Trophoblast cell (in vitro differentiated cells and primary cell): ENCODE measurements at regions not wholly inside any gene's neighbourhood (a gene's known extent, or its start where the extent isn't known, plus 50 kb on each side); places are given as distances from the start of the nearest gene placed in this dataset.
"Not testable (repeated sequence)": the region's sequence is repeated elsewhere in the genome, so short reads cannot be mapped to it uniquely, and the experiment has no call there.

ENCODE experiments used
- DNase-seq, 2 donors: peaks; one replicate each; pipeline ENCODE4 v3.0.0-alpha.2; 2016
- H2AFZ ChIP-seq: 2 replicates; pipeline ENCODE4 v1.6.1; 2013; ENCODE audit warnings: low read length, moderate library complexity, mild to moderate bottlenecking; ENCODE audit not compliant: insufficient read depth, poor library complexity
- H2AK5ac ChIP-seq: 2 replicates; pipeline ENCODE4 v1.6.1; 2013; ENCODE audit warnings: mild to moderate bottlenecking, low read length
- H2BK120ac ChIP-seq: 2 replicates; pipeline ENCODE4 v1.6.1; 2013; ENCODE audit warnings: low read length, mild to moderate bottlenecking, moderate library complexity; ENCODE audit not compliant: insufficient read depth, poor library complexity
- H2BK12ac ChIP-seq: 2 replicates; pipeline ENCODE4 v1.6.1; 2013; ENCODE audit warnings: mild to moderate bottlenecking, low read length, moderate library complexity
- H2BK5ac ChIP-seq: 2 replicates; pipeline ENCODE4 v1.6.1; 2013; ENCODE audit warnings: low read length, low read depth, moderate library complexity, mild to moderate bottlenecking; ENCODE audit not compliant: poor library complexity
- H3K14ac ChIP-seq: 2 replicates; pipeline ENCODE4 v1.6.1; 2013; ENCODE audit warnings: mild to moderate bottlenecking, low read length
- H3K18ac ChIP-seq: 2 replicates; pipeline ENCODE4 v1.6.1; 2013; ENCODE audit warnings: mild to moderate bottlenecking, low read length
- H3K23ac ChIP-seq: 2 replicates; pipeline ENCODE4 v1.6.1; 2013; ENCODE audit warnings: low read length
- H3K27ac ChIP-seq: 2 replicates; pipeline ENCODE4 v1.5.1; 2013; ENCODE audit warnings: low read depth, mild to moderate bottlenecking, inconsistent platforms, low read length, moderate library complexity
- H3K27me3 ChIP-seq: 2 replicates; pipeline ENCODE4 v1.6.1; 2013; ENCODE audit warnings: inconsistent platforms, mild to moderate bottlenecking, low read length, moderate library complexity; ENCODE audit not compliant: insufficient read depth
- H3K36me3 ChIP-seq, 2 experiments: 1 replicate in 1 of 2; 2 replicates in 1 of 2; pipeline ENCODE4 v1.6.1; 2013; ENCODE audit warnings: low read length in 2 of 2, mild to moderate bottlenecking in 2 of 2, moderate library complexity in 1 of 2; ENCODE audit not compliant: insufficient read depth in 2 of 2, control insufficient read depth in 1 of 2
- H3K4ac ChIP-seq: 2 replicates; pipeline ENCODE4 v1.6.1; 2013; ENCODE audit warnings: low read depth, mild to moderate bottlenecking, low read length, moderate library complexity
- H3K4me1 ChIP-seq, 2 experiments: 1 replicate in 1 of 2; 2 replicates in 1 of 2; pipeline ENCODE4 v1.6.1; 2013; ENCODE audit warnings: low read length in 2 of 2, mild to moderate bottlenecking in 2 of 2, moderate library complexity in 1 of 2; ENCODE audit not compliant: insufficient read depth in 2 of 2, control insufficient read depth in 1 of 2
- H3K4me2 ChIP-seq: 2 replicates; pipeline ENCODE4 v1.6.1; 2013; ENCODE audit warnings: inconsistent platforms, mild to moderate bottlenecking, low read length, moderate library complexity
- H3K4me3 ChIP-seq: 2 replicates; pipeline ENCODE4 v1.5.1; 2013; ENCODE audit warnings: mild to moderate bottlenecking, low read depth, low read length, inconsistent platforms
- H3K79me1 ChIP-seq: one replicate; pipeline ENCODE4 v1.6.1; 2013; ENCODE audit warnings: low read length
- H3K79me2 ChIP-seq: 2 replicates; pipeline ENCODE4 v1.6.1; 2013; ENCODE audit warnings: low read length, mild to moderate bottlenecking; ENCODE audit not compliant: control insufficient read depth, insufficient read depth, poor library complexity
- H3K9ac ChIP-seq: 2 replicates; pipeline ENCODE4 v1.6.1; 2013; ENCODE audit warnings: mild to moderate bottlenecking, low read length
- H3K9me3 ChIP-seq: 2 replicates; pipeline ENCODE4 v1.6.1; 2013; ENCODE audit warnings: low read depth, mild to moderate bottlenecking, control low read depth, inconsistent platforms, low read length; ENCODE audit not compliant: insufficient read depth
- H4K12ac ChIP-seq: 2 replicates; pipeline ENCODE4 v1.6.1; 2013; ENCODE audit warnings: low read depth, mild to moderate bottlenecking, low read length, moderate library complexity
- H4K8ac ChIP-seq: 2 replicates; pipeline ENCODE4 v1.6.1; 2013; ENCODE audit warnings: low read depth, mild to moderate bottlenecking, low read length, moderate library complexity
- H4K91ac ChIP-seq: one replicate; pipeline ENCODE4 v1.6.1; 2013; ENCODE audit warnings: low read depth, mild to moderate bottlenecking, low read length, moderate library complexity
- WGBS: extraction: QIAGEN DNeasy Blood & Tissue Kit; methylation state at CpG from one replicate; pipeline ENCODE4 v1.1.7; 2013; ENCODE audit warnings: missing lambda C conversion rate; ENCODE audit not compliant: insufficient read length, insufficient coverage; ENCODE audit errors: extremely low coverage; 5-methylcytosine and 5-hydroxymethylcytosine counted together

DNA sequence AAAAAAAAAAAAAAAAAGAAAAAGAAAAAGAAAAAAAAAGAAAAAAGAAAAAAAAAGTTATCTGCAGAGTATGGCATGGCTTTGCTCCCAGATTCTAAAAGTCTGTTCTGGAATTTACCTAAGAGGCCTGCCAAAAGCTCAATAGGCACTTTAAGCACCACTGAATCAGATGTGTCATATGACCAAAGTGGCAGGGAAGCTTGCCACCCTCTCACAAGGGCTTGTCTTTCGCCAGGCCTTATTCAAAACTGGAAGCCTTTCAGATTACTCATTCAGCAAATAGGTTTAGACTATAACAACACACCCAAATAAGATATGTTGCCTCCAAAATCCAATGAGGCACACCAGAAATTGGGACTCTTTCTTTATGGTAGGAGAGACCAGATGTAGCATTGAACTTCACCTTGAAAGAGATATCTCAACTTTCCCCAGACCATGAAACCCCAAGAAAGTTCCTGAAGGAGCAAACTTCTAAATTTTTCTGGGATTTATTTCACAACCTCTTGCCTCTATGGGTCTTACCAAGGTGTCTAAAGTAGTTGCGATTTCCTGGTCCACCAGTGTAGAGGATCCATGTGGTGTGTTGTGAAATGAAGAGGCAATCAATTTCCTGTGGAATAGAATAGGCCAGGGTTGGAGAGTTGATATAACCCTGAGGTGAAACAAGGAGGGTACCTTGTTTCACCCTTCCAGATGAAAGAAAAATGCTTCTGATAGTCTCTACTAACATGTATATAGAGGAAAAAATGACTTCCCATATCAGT is 218.8 kb downstream of the DAD1 start:
- H3K4me3 ChIP-seq, result no peak overlapping the region
- no peak overlapping the region for H3K14ac ChIP-seq
- no peaks in the 10 kb centered on the region for H3K9me3 ChIP-seq
- H3K9ac ChIP-seq, result no peak overlapping the region
- H3K36me3 ChIP-seq, result no peaks in the 10 kb centered on the region
- no peak overlapping the region for H2AK5ac ChIP-seq
- no peak overlapping the region for H2BK120ac ChIP-seq
- H2AFZ ChIP-seq, result no peak overlapping the region
- no peak overlapping the region for H2BK5ac ChIP-seq
- no peak overlapping the region for H4K12ac ChIP-seq
- no peak overlapping the region for H3K4me2 ChIP-seq
- no peaks in the 10 kb centered on the region for H3K4me1 ChIP-seq
- no peaks in the 10 kb centered on the region for H3K79me1 ChIP-seq
- no peak overlapping the region for H3K23ac ChIP-seq
- no peak overlapping the region for H4K8ac ChIP-seq
- WGBS, result no CpG with 5 or more reads among the region's 2 CpGs
- no peak overlapping the region for H2BK12ac ChIP-seq
- H3K27me3 ChIP-seq, result no peaks in the 10 kb centered on the region
- no peak for DNase-seq
- H3K4ac ChIP-seq, result no peak overlapping the region
- H3K18ac ChIP-seq, result no peak overlapping the region
- no peak overlapping the region for H4K91ac ChIP-seq
- no peaks in the 10 kb centered on the region for H3K79me2 ChIP-seq
- H3K27ac ChIP-seq, result no peak overlapping the region

DNA sequence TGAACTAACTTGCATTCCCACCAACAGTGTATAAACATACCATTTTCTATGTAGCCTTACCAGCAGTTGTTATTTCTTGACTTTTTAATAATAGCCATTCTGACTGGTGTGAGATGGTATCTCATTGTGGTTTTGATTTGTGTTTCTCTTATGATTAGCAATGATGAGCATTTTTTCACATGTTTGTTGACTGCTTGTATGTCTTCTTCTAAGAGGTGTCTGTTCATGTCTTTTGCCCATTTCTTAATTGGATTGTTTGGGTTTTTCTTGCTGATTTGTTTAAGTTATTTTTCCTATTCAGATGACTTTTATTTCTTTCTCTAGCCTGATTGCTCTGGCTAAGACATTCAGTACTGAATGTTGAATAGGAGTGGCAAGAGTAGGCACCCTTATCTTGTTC is 230.3 kb downstream of the DAD1 start:
- no peak overlapping the region for H3K9ac ChIP-seq
- H3K14ac ChIP-seq, result no peak overlapping the region
- no peak overlapping the region for H3K4me3 ChIP-seq
- H3K18ac ChIP-seq, result no peak overlapping the region
- no peak overlapping the region for H3K4me2 ChIP-seq
- H4K12ac ChIP-seq, result no peak overlapping the region
- no peaks in the 10 kb centered on the region for H3K36me3 ChIP-seq
- no peak overlapping the region for H4K91ac ChIP-seq
- no peak for DNase-seq
- no peak overlapping the region for H2BK120ac ChIP-seq
- H3K79me1 ChIP-seq, result no peaks in the 10 kb centered on the region
- H3K27me3 ChIP-seq, result no peaks in the 10 kb centered on the region
- no peaks in the 10 kb centered on the region for H3K79me2 ChIP-seq
- H4K8ac ChIP-seq, result no peak overlapping the region
- no peak overlapping the region for H2BK12ac ChIP-seq
- H2AFZ ChIP-seq, result no peak overlapping the region
- H3K9me3 ChIP-seq, result no peaks in the 10 kb centered on the region
- H2BK5ac ChIP-seq, result no peak overlapping the region
- no peak overlapping the region for H3K4ac ChIP-seq
- H2AK5ac ChIP-seq, result no peak overlapping the region
- H3K23ac ChIP-seq, result no peak overlapping the region
- H3K4me1 ChIP-seq, result no peaks in the 10 kb centered on the region
- H3K27ac ChIP-seq, result no peak overlapping the region

GRCh38 chr14:22349281-22349680 is 239.7 kb downstream of the DAD1 start:
- not testable (repeated sequence) for H2BK120ac ChIP-seq, H3K79me2 ChIP-seq, H3K4me2 ChIP-seq, H4K91ac ChIP-seq, H4K8ac ChIP-seq, H3K9me3 ChIP-seq, H4K12ac ChIP-seq, H3K18ac ChIP-seq, H2AFZ ChIP-seq, H3K23ac ChIP-seq, H3K36me3 ChIP-seq, DNase-seq, H3K27ac ChIP-seq, H3K27me3 ChIP-seq, H3K79me1 ChIP-seq, H3K4me3 ChIP-seq, H3K4ac ChIP-seq, H2BK5ac ChIP-seq, H2AK5ac ChIP-seq, H3K9ac ChIP-seq, H2BK12ac ChIP-seq, H3K14ac ChIP-seq, H3K4me1 ChIP-seq
- WGBS, result no CpG with 5 or more reads among the region's 4 CpGs

DNA sequence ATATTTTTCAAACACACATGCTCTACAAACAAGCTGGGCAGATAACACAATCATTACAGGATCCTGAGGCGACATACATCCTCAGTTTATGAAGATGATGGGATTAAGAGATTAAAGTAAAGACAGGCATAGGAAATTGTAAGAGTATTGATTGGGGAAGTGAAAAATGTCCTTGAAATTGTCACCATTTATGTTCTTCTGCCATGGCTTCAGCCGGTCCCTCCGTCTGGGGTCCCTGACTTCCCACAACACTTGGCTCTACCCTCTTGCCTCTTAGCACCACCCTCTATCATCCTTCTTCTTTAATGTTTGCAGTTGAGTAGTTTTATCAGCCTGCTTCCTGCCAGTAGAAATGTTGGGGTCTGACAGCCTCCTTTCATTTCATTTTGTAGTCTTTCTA is 244.4 kb downstream of the DAD1 start:
- Histone ChIP-seq H3K4me2 (no peak overlapping the region), H2BK12ac (no peak overlapping the region), H3K4ac (no peak overlapping the region), H3K23ac (no peak overlapping the region), H2BK120ac (no peak overlapping the region), H4K12ac (no peak overlapping the region), H3K27me3 (no peaks in the 10 kb centered on the region), H3K79me2 (no peaks in the 10 kb centered on the region), H2AK5ac (no peak overlapping the region), H3K27ac (no peak overlapping the region), H3K79me1 (no peaks in the 10 kb centered on the region), H3K4me1 (no peaks in the 10 kb centered on the region), H2BK5ac (no peak overlapping the region), H3K36me3 (no peaks in the 10 kb centered on the region), H4K8ac (no peak overlapping the region), H3K14ac (no peak overlapping the region), H4K91ac (no peak overlapping the region), H2AFZ (no peak overlapping the region), H3K9me3 (peaks cover 1% of the 10 kb centered on the region), H3K9ac (no peak overlapping the region), H3K18ac (no peak overlapping the region), H3K4me3 (no peak overlapping the region)
- no peak for DNase-seq
- no CpG with 5 or more reads among the region's 3 CpGs for whole genome bisulfite sequencing
